Stimulated activated CD4-positive, alpha-beta T cell treated with anti-CD3 and anti-CD28 coated beads, Interleukin-4, amount 100 ng/mL, for 24 hours (primary cell): ENCODE measurements at regions not wholly inside any gene's neighbourhood (a gene's known extent, or its start where the extent isn't known, plus 50 kb on each side); places are given as distances from the start of the nearest gene placed in this dataset.

ENCODE experiments used
- DNase-seq: peaks from one replicate; pipeline ENCODE4 v3.0.0-alpha.2; 2020

GRCh38 chr5:2525351-2525750 is 226.1 kb downstream of the IRX2 start:
- DNase-seq: no peak

- no peak for DNase-seq
Observed at GRCh38 chr5:2524620-2525019, 226.9 kb downstream of the IRX2 start.

GRCh38 chr5:2523180-2523579 is 228.3 kb downstream of the IRX2 start:
- DNase-seq: no peak

GRCh38 chr5:2522372-2522771 is 229.1 kb downstream of the IRX2 start:
- DNase-seq: no peak

- no peak for DNase-seq
Observed at GRCh38 chr5:2519153-2519552, 232.3 kb downstream of the IRX2 start.

GRCh38 chr5:2517451-2517850 is 234.0 kb downstream of the IRX2 start:
- no peak for DNase-seq

GRCh38 chr5:2515180-2515764 is 236.2 kb downstream of the IRX2 start:
- no peak for DNase-seq

- no peak for DNase-seq
Observed at GRCh38 chr5:2514484-2514883, 237.0 kb downstream of the IRX2 start.

- no peak for DNase-seq
Observed at GRCh38 chr5:2511706-2512105, 239.8 kb downstream of the IRX2 start.

- DNase-seq: no peak
Observed at GRCh38 chr5:2511126-2511525, 240.4 kb downstream of the IRX2 start.

GRCh38 chr5:2509527-2509926 is 241.9 kb downstream of the IRX2 start:
- DNase-seq: no peak

GRCh38 chr5:2508514-2508913 is 243.0 kb downstream of the IRX2 start:
- no peak for DNase-seq

- DNase-seq: no peak
Observed at GRCh38 chr5:2507611-2508010, 243.9 kb downstream of the IRX2 start.

- no peak for DNase-seq
Observed at GRCh38 chr5:2506603-2507002, 244.9 kb downstream of the IRX2 start.

GRCh38 chr5:2505217-2505616 is 246.3 kb downstream of the IRX2 start:
- DNase-seq: no peak

- DNase-seq: no peak
Observed at GRCh38 chr5:2502970-2503594, 248.4 kb downstream of the IRX2 start.

GRCh38 chr5:2499917-2500316 is 251.6 kb downstream of the IRX2 start:
- DNase-seq: no peak

GRCh38 chr5:2496891-2497290 is 254.6 kb downstream of the IRX2 start:
- DNase-seq: no peak

- DNase-seq: no peak
Observed at GRCh38 chr5:2496126-2496525, 255.4 kb downstream of the IRX2 start.

- no peak for DNase-seq
Observed at GRCh38 chr5:2493356-2493755, 258.1 kb downstream of the IRX2 start.

- no peak for DNase-seq
Observed at GRCh38 chr5:2492476-2492875, 259.0 kb downstream of the IRX2 start.

GRCh38 chr5:2491846-2492245 is 259.6 kb downstream of the IRX2 start:
- DNase-seq: no peak

- DNase-seq: no peak
Observed at GRCh38 chr5:2489306-2489705, 262.2 kb downstream of the IRX2 start.

- no peak for DNase-seq
Observed at GRCh38 chr5:2488593-2488992, 262.9 kb downstream of the IRX2 start.

- DNase-seq: no peak
Observed at GRCh38 chr5:2487152-2487763, 264.2 kb downstream of the IRX2 start.
